CD4-positive, alpha-beta T cell treated with Interleukin-17A for 4 hours (primary cell): ENCODE measurements at regions not wholly inside any gene's neighbourhood (a gene's known extent, or its start where the extent isn't known, plus 50 kb on each side); places are given as distances from the start of the nearest gene placed in this dataset.
"Not testable (repeated sequence)": the region's sequence is repeated elsewhere in the genome, so short reads cannot be mapped to it uniquely, and the experiment has no call there.

Source experiments
- DNase-seq: peaks from one replicate; pipeline ENCODE4 v3.0.0-alpha.2; 2020; ENCODE audit warnings: mixed read lengths

- DNase-seq = peak; percentile 3
Measured at GRCh38 chr16:10275214-10275996, 93.2 kb upstream of the GRIN2A start.

GRCh38 chr16:10277597-10277996 is 95.4 kb upstream of the GRIN2A start:
- no peak for DNase-seq

- DNase-seq = no peak
Measured at GRCh38 chr16:10280262-10281170, 98.3 kb upstream of the GRIN2A start.

GRCh38 chr16:10282367-10282766 is 100.1 kb upstream of the GRIN2A start:
- no peak for DNase-seq

DNA sequence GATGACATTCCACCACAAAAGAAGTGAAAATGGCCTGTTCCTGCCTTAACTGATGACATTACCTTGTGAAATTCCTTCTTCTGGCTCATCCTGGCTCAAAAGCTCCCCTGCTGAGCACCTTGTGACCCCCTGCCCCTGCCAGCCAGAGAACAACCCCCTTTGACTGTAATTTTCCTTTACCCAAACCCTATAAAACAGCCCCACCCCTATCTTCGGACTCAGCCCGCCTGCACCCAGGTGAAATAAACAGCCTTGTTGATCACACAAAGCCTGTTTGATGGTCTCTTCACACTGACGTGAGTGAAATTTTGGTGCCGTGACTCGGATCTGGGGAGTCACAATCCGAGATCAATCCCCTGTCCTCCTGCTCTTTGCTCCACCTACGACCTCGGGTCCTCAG is 101.0 kb upstream of the GRIN2A start:
- DNase-seq = not testable (repeated sequence)

DNA sequence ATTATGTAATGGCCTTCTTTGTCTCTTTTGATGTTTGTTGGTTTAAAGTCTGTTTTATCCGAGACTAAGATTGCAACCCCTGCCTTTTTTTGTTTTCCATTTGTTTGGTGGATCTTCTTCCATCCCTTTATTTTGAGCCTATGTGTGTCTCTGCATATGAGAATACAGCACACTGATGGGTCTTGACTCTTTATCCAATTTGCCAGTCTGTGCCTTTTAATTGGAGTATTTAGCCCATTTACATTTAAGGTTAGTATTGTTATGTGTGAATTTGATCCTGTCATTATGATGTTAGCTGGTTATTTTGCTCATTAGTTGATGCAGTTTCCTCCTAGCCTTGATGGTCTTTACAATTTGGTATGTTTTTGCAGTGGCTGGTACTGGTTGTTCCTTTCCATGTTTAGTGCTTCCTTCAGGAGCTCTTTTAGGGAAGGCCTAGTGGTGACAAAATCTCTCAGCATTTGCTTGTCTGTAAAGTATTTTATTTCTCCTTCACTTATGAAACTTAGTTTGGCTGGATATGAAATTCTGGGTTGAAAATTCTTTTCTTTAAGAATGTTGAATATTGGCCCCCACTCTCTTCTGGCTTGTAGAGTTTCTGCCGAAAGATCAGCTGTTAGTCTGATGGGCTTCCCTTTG is 95.3 kb upstream of the ATF7IP2 start:
- not testable (repeated sequence) for DNase-seq

DNA sequence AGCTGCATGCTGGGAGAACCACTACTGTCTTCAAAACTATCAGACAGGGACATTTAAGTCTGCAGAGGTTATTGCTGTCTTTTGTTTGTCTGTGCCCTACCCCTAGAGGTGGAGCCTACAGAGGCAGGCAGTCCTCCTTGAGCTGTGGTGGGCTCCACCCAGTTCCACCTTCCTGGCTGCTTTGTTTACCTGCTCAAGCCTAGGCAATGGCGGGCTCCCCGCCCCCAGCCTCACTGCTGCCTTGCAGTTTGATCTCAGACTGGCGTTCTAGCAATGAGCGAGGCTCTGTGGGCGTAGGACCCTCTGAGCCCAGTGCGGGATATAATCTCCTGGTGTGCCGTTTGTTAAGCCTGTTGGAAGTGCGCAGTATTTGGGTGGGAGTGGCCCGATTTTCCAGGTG is 93.7 kb upstream of the ATF7IP2 start:
- DNase-seq = not testable (repeated sequence)

DNA sequence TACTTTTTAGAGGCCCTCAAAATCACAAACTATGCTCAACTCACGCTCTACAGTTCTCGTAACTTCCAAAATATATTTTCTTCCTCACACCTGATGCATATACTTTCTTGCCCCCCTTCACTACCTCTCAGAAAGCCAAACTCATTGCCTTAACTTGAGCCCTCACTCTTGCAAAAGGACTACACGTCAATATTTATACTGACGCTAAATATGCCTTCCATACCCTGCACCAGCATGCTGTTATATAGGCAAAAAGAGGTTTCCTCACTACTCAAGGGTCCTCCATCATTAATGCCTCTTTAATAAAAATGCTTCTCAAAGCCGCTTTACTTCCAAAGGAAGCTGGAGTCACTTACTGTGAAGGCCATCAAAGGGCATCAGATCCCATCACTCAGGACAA is 92.9 kb upstream of the ATF7IP2 start:
- DNase-seq = not testable (repeated sequence)

DNA sequence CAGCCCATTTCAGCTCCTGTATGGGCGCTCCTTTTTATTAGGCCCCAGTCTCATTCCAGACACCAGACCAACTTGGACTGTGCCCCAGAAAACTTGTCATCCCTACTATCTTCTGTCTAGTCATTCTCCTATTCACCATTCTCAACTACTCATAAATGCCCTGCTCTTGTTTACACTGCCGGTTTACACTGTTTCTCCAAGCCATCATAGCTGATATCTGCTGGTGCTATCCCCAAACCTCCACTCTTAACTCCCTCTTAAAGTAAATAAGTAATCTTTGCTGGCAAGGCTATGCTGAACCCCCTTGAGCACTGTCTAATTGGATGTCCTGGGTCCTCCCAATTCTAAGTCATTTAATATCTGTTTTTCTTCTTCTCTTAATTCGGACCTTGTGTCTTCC is 91.7 kb upstream of the ATF7IP2 start:
- DNase-seq = not testable (repeated sequence)

DNA sequence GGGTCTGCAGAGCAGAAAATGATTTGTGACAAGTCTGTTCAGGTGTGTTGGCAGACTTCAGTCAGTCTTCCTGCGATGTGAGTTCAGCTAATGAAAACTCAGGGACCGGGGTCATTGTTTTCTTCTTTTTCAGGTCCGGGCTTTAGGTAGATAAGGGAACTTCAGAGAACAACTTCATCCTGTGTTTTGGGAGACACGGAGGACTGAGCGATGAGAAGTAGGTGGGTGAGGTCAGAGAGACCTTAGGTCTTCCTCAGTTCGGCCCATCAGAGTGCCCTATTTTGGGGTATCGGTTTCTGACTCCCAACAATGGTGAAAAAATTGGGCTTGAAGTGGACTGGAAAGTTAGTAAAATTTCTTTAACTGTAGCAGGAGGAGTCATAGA is 88.9 kb upstream of the ATF7IP2 start:
- no peak for DNase-seq

- no peak for DNase-seq
Measured at GRCh38 chr16:10297341-10298006, 88.4 kb upstream of the ATF7IP2 start.

DNA sequence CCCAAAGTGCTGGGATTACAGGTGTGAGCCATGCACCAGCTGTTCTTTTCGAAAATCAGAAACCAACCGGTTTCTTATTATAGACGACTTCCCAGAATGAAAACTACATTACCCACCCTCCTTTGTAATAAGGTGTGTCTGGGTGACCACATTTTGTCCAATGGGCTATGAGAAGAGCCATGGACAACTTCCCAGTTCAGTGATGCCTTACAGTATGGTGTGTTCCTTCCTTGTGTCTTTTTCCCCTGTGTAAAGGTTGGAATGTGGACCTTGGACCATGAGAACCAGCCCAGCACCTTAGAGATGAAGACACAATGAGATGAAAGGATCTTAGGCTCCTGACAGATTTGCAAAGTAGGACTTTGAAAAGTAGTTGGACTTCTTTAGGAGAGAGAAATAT is 85.0 kb upstream of the ATF7IP2 start:
- DNase-seq = no peak

DNA sequence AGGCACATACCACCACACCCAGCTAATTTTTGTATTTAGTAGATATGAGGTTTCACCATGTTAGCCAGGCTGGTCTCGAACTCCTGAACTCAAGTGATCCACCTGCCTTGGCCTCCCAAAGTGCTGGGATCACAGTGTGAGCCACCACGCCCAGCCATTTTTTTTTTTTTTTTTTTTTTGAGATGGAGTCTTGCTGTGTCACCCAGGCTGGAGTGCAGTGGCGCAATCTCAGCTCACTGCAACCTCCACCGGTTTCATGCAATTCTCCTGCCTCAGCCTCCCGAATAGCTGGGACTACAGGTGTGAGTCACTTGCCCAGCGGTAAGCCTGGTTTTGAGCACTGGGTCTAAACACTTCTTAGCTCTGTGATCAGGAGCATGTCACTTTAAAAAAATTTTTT is 84.3 kb upstream of the ATF7IP2 start:
- DNase-seq = not testable (repeated sequence)

- DNase-seq = no peak
Measured at GRCh38 chr16:10305912-10306311, 79.9 kb upstream of the ATF7IP2 start.

- no peak for DNase-seq
Measured at GRCh38 chr16:10308305-10309193, 77.3 kb upstream of the ATF7IP2 start.

DNA sequence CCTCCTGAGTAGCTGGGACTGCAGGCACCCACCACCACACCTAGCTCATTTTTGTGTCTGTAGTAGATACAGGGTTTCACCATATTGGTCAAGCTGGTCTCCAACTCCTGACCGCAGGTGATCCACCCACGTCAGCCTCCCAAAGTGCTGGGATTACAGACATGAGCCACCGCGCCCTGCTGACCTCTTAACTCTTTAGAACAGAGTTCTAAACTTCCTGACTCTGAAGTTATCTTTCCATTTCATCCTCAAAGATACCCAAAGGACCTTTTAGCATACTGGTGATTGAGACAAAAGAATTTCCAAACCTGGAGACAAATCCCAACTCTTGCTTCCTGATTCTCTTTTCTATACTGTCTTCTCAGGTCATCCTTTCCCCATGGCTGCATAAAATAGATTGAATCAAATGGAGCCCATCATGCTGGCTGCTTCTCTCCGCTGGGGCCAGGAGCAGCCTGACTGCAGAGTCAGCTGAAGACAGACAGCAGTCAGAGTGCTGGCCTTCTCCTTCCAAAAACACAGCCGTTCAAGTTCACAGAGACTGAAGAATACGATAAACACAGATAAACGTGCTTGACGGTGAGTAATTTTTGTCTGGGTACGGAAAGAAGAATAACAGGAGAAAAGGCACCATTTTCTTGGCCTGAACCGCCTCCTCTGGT is 76.5 kb upstream of the ATF7IP2 start:
- no peak for DNase-seq

DNA sequence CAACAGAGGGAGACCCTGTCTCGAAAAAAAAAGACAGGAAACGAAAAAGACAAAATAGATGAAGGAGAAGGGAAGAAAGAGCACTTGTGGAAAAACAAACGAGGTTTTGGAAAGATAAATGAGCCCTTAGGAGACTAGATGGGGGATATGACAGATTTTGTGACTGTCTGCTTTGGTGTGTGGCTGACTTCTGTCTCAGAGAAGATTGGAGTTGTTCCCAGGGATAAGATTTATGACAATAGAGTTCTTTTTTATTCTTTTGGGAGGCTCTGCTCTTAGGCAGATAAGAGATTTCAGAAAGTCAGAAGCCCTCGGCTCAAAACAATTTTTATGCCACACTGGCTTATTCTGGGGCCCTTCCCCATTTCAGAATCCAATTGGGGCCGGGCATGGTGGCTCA is 73.9 kb upstream of the ATF7IP2 start:
- no peak for DNase-seq

- no peak for DNase-seq
Measured at GRCh38 chr16:10312784-10313724, 72.8 kb upstream of the ATF7IP2 start.

DNA sequence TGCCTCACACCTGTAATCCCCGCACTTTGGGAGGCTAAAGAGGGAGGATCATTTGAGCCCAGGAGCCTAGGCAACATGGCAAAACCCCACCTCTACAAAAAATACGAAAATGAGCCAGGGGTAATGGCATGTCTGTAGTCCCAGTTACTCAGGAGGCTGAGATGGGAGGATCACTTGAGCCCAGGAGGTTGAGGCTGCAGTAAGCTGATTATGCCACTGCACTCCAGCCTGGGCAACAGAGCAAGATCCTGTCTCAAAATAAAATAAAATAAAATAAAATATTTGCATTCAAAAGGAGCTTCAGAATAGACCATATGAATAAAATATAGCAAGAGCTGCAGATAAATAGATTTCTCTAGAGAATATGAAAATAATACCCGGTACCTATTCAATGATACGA is 71.5 kb upstream of the ATF7IP2 start:
- no peak for DNase-seq

- DNase-seq = peak; percentile 14
Measured at GRCh38 chr16:10314811-10315210, 71.0 kb upstream of the ATF7IP2 start.
